Stimulated activated CD8-positive, alpha-beta memory T cell treated with anti-CD3 and anti-CD28 coated beads, Interleukin-15, amount 100 ng/mL, for 48 hours (primary cell): ENCODE measurements at regions not wholly inside any gene's neighbourhood (a gene's known extent, or its start where the extent isn't known, plus 50 kb on each side); places are given as distances from the start of the nearest gene placed in this dataset.

Experiments used
- DNase-seq, 2 donors: peaks; one replicate each; pipeline ENCODE4 v3.0.0-alpha.2; 2020; ENCODE audit warnings: low read depth in 2 of 2

- no peak for DNase-seq
Observed at GRCh38 chr16:14335297-14335696, 264.2 kb downstream of the MRTFB start.

- no peak for DNase-seq
Observed at GRCh38 chr16:14334366-14335080, 263.4 kb downstream of the MRTFB start.

- DNase-seq: no peak
Observed at GRCh38 chr16:14333361-14333760, 262.2 kb downstream of the MRTFB start.

- no peak for DNase-seq
Observed at GRCh38 chr16:14331020-14331419, 259.9 kb downstream of the MRTFB start.

GRCh38 chr16:14329727-14330350 lies 258.7 kb downstream of the MRTFB start:
- no peak for DNase-seq

GRCh38 chr16:14325502-14326401 lies 254.6 kb downstream of the MRTFB start:
- no peak for DNase-seq

GRCh38 chr16:14324581-14324980 lies 253.5 kb downstream of the MRTFB start:
- DNase-seq: no peak

GRCh38 chr16:14322186-14322585 lies 251.1 kb downstream of the MRTFB start:
- DNase-seq: no peak

- DNase-seq: no peak
Observed at GRCh38 chr16:14321542-14321941, 250.4 kb downstream of the MRTFB start.

- no peak for DNase-seq
Observed at GRCh38 chr16:14320406-14320805, 249.3 kb downstream of the MRTFB start.
